ENCODE measurements at regions not wholly inside any gene's neighbourhood (a gene's known extent, or its start where the extent isn't known, plus 50 kb on each side); places are given as distances from the start of the nearest gene placed in this dataset.
"Not testable (repeated sequence)": the region's sequence is repeated elsewhere in the genome, so short reads cannot be mapped to it uniquely, and the experiment has no call there.

GRCh38 chr9:27688954-27689353 lies 115.7 kb upstream of the C9orf72 start:
- no peaks in the 10 kb centered on the region for H3K9me3 ChIP-seq
- DNase-seq, result no peak
- WGBS (ENCODE audit: insufficient coverage, low coverage, low lambda C conversion rate, missing lambda C conversion rate), result 42% methylated on average over 6 of the region's 6 CpGs
- no peak overlapping the region for H3K4me3 ChIP-seq
- no peak overlapping the region for H3K27ac ChIP-seq
- no peaks in the 10 kb centered on the region for H3K4me1 ChIP-seq
- TF ChIP-seq POLR2A (IDR thresholded peaks at IDR 0.05) (no peak), CTCF (IDR thresholded peaks at IDR 0.05) (no peak)
- ATAC-seq, result peak in 3 of 4 donors; percentile 62 to 80 (median 64)
- no peaks in the 10 kb centered on the region for H3K36me3 ChIP-seq
- H3K27me3 ChIP-seq, result no peaks in the 10 kb centered on the region
- intact Hi-C loops (cut with DNase I), result no loop called here

- H3K4me3 ChIP-seq; intact Hi-C loops (cut with DNase I); H3K27me3 ChIP-seq; H3K4me1 ChIP-seq; H3K27ac ChIP-seq; H3K9me3 ChIP-seq; H3K36me3 ChIP-seq; ATAC-seq: not testable (repeated sequence)
- DNase-seq, result peak in 1 of 3 donors; percentile 61
- no CpG with 5 or more reads among the region's 17 CpGs for WGBS (ENCODE audit: insufficient coverage, low coverage, low lambda C conversion rate, missing lambda C conversion rate)
These were observed 117.5 kb upstream of the C9orf72 start for GRCh38 chr9:27690816-27691215.

GRCh38 chr9:27699621-27700020 lies 126.3 kb upstream of the C9orf72 start:
- Histone ChIP-seq H3K4me1 (no peaks in the 10 kb centered on the region), H3K27ac (no peak overlapping the region), H3K36me3 (no peaks in the 10 kb centered on the region), H3K9me3 (no peaks in the 10 kb centered on the region), H3K4me3 (no peak overlapping the region), H3K27me3 (no peaks in the 10 kb centered on the region)
- ATAC-seq (no peak), DNase-seq (no peak)
- WGBS (ENCODE audit: insufficient coverage, low coverage, low lambda C conversion rate, missing lambda C conversion rate), result 21% methylated on average over 1 of the region's 1 CpG
- intact Hi-C loops (cut with DNase I), result no loop called here
- TF ChIP-seq POLR2A (IDR thresholded peaks at IDR 0.05), result no peak
- no peak for TF ChIP-seq CTCF (IDR thresholded peaks at IDR 0.05)

GRCh38 chr9:27701016-27701415 lies 127.7 kb upstream of the C9orf72 start:
- Histone ChIP-seq H3K36me3 (no peaks in the 10 kb centered on the region), H3K4me3 (no peak overlapping the region), H3K9me3 (no peaks in the 10 kb centered on the region), H3K27ac (no peak overlapping the region), H3K27me3 (no peaks in the 10 kb centered on the region), H3K4me1 (no peaks in the 10 kb centered on the region)
- TF ChIP-seq POLR2A (IDR thresholded peaks at IDR 0.05) (no peak), CTCF (IDR thresholded peaks at IDR 0.05) (no peak)
- DNase-seq (no peak), ATAC-seq (peak; percentile 43 to 71 (median 58))
- 26% methylated on average over 3 of the region's 3 CpGs for WGBS (ENCODE audit: insufficient coverage, low coverage, low lambda C conversion rate, missing lambda C conversion rate)
- intact Hi-C loops (cut with DNase I), result no loop called here

- H3K9me3 ChIP-seq, result no peaks in the 10 kb centered on the region
- intact Hi-C loops (cut with DNase I), result no loop called here
- H3K36me3 ChIP-seq, result no peaks in the 10 kb centered on the region
- no peaks in the 10 kb centered on the region for H3K4me1 ChIP-seq
- DNase-seq (no peak), ATAC-seq (peak; percentile 78 to 84 (median 80))
- TF ChIP-seq POLR2A (IDR thresholded peaks at IDR 0.05), result no peak
- no peak for TF ChIP-seq CTCF (IDR thresholded peaks at IDR 0.05)
- H3K27ac ChIP-seq, result no peak overlapping the region
- 33% methylated on average over 7 of the region's 7 CpGs for WGBS (ENCODE audit: insufficient coverage, low coverage, low lambda C conversion rate, missing lambda C conversion rate)
- H3K4me3 ChIP-seq, result no peak overlapping the region
- H3K27me3 ChIP-seq, result no peaks in the 10 kb centered on the region
These were observed 128.3 kb upstream of the C9orf72 start for GRCh38 chr9:27701587-27701986.

Measured in right lobe of liver (tissue), 6 donors.